HPDE6-E6E7 (cell line): ENCODE measurements at regions not wholly inside any gene's neighbourhood (a gene's known extent, or its start where the extent isn't known, plus 50 kb on each side); places are given as distances from the start of the nearest gene placed in this dataset.

ENCODE experiments used
- DNase-seq: peaks from one replicate; pipeline ENCODE4 v3.0.0; 2011; ENCODE audit warnings: missing footprints; ENCODE audit errors: extremely low spot score

GRCh38 chr2:236795861-236796219 is 226.2 kb downstream of the ACKR3 start:
- no peak for DNase-seq

GRCh38 chr2:236796236-236796635 is 226.6 kb downstream of the ACKR3 start:
- no peak for DNase-seq

GRCh38 chr2:236797411-236797810 is 227.8 kb downstream of the ACKR3 start:
- no peak for DNase-seq

GRCh38 chr2:236798491-236798890 is 228.9 kb downstream of the ACKR3 start:
- DNase-seq: no peak

GRCh38 chr2:236799391-236800026 is 229.9 kb downstream of the ACKR3 start:
- DNase-seq: no peak

GRCh38 chr2:236802862-236803261 is 233.2 kb downstream of the ACKR3 start:
- DNase-seq: no peak

GRCh38 chr2:236803621-236804020 is 234.0 kb downstream of the ACKR3 start:
- no peak for DNase-seq

GRCh38 chr2:236805800-236806531 is 236.3 kb downstream of the ACKR3 start:
- no peak for DNase-seq

GRCh38 chr2:236809716-236810115 is 240.1 kb downstream of the ACKR3 start:
- no peak for DNase-seq

GRCh38 chr2:236811062-236811656 is 241.5 kb downstream of the ACKR3 start:
- DNase-seq: no peak

- no peak for DNase-seq
These were observed 244.1 kb downstream of the ACKR3 start for GRCh38 chr2:236813766-236814165.

GRCh38 chr2:236814593-236814992 is 245.0 kb downstream of the ACKR3 start:
- no peak for DNase-seq

- no peak for DNase-seq
These were observed 246.1 kb downstream of the ACKR3 start for GRCh38 chr2:236815746-236816145.

- no peak for DNase-seq
These were observed 246.9 kb downstream of the ACKR3 start for GRCh38 chr2:236816197-236817170.

GRCh38 chr2:236818281-236819045 is 248.8 kb downstream of the ACKR3 start:
- DNase-seq: no peak

- no peak for DNase-seq
These were observed 249.8 kb downstream of the ACKR3 start for GRCh38 chr2:236819275-236820002.

- no peak for DNase-seq
These were observed 251.2 kb downstream of the ACKR3 start for GRCh38 chr2:236820763-236821344.

- DNase-seq: no peak
These were observed 253.5 kb downstream of the ACKR3 start for GRCh38 chr2:236823041-236823629.

- no peak for DNase-seq
These were observed 254.3 kb downstream of the ACKR3 start for GRCh38 chr2:236823963-236824362.

GRCh38 chr2:236824836-236825235 is 255.2 kb downstream of the ACKR3 start:
- DNase-seq: no peak
